ENCODE measurements at regions not wholly inside any gene's neighbourhood (a gene's known extent, or its start where the extent isn't known, plus 50 kb on each side); places are given as distances from the start of the nearest gene placed in this dataset.
A peak's percentile ranks its signal among the peaks of the same experiment; 100 is the strongest.

GRCh38 chr2:11068856-11069526 is 86.3 kb upstream of the SLC66A3 start:
- TF ChIP-seq CTCF (conservative IDR thresholded peaks at IDR 0.05) = no peak

More at GRCh38 chr2:11068856-11069526, 86.3 kb upstream of the SLC66A3 start:
- Histone ChIP-seq H3K9ac (ENCODE audit: extremely low read depth, insufficient read length, low read length) (no peak overlapping the region), H2BK120ac (ENCODE audit: low read depth, low read length, poor library complexity, severe bottlenecking) (no peak overlapping the region), H4K20me1 (ENCODE audit: control insufficient read depth, insufficient read depth, insufficient read length) (no peaks in the 10 kb centered on the region), H4K91ac (ENCODE audit: insufficient read length, low read depth, low read length) (no peak overlapping the region), H3K4me1 (ENCODE audit: insufficient read depth, low read length) (0 out of 2 replicates have a peak, but pooled peaks cover 3% of the 10 kb centered on the region), H3K79me2 (ENCODE audit: insufficient read depth, low read length) (no peaks in the 10 kb centered on the region), H4K8ac (replicated peaks; ENCODE audit: insufficient read length, low read depth, low read length) (no peak overlapping the region), H3K18ac (ENCODE audit: insufficient read length, low read depth, low read length) (no peak overlapping the region), H2BK15ac (ENCODE audit: low read depth, low read length) (no peak overlapping the region), H2AK5ac (ENCODE audit: insufficient read length, low read length) (no peak overlapping the region), H3K23me2 (ENCODE audit: insufficient read length, low read depth, low read length, poor library complexity, severe bottlenecking) (no peaks in the 10 kb centered on the region), H3K9me3 (ENCODE audit: control insufficient read depth, low read depth, low read length) (no peaks in the 10 kb centered on the region), H2BK5ac (ENCODE audit: insufficient read length, low read length) (no peak overlapping the region), H3K4ac (ENCODE audit: low read depth, low read length) (no peak overlapping the region), H3K14ac (ENCODE audit: insufficient read depth, low read length) (no peak overlapping the region), H4K5ac (ENCODE audit: insufficient read length, low read depth, low read length) (no peak overlapping the region), H2BK20ac (ENCODE audit: low read depth, low read length, poor library complexity, severe bottlenecking) (no peak overlapping the region), H3K4me2 (ENCODE audit: insufficient read depth, insufficient read length, low read length) (no peak overlapping the region), H3K56ac (ENCODE audit: insufficient read length, low read depth, low read length) (no peak overlapping the region), H3K79me1 (ENCODE audit: insufficient read depth, low read depth, low read length, poor library complexity, severe bottlenecking) (no peaks in the 10 kb centered on the region), H2BK12ac (ENCODE audit: insufficient read length, low read depth, low read length) (no peak overlapping the region), H2AFZ (ENCODE audit: low read length) (no peak overlapping the region), H3K27me3 (ENCODE audit: insufficient read depth, low read length) (no peaks in the 10 kb centered on the region), H3T11ph (ENCODE audit: low read length) (no peak overlapping the region), H3K27ac (ENCODE audit: insufficient read length, low read depth, low read length) (no peak overlapping the region), H3K23ac (ENCODE audit: insufficient read length, low read depth, low read length) (no peak overlapping the region)
- peak overlapping the region in 1 of 3 experiments; percentile 50; a peak in 1 of 7 replicates for H3K27ac Mint-ChIP-seq
- no peak for DNase-seq
- H3K9me3 Mint-ChIP-seq = peaks cover 2 to 3% of the 10 kb centered on the region in 2 experiments; a peak in 2 of 5 replicates
- no peak overlapping the region for H3K4me3 Mint-ChIP-seq
- H3K4me1 Mint-ChIP-seq = peaks cover 24% of the 10 kb centered on the region in 2 experiments
- H3K27me3 Mint-ChIP-seq (ENCODE audit: low read depth) = peaks cover 2% of the 10 kb centered on the region; the same call in 1 of the 2 replicates
- no CpG with 5 or more reads among the region's 13 CpGs for WGBS (ENCODE audit: extremely low coverage, insufficient read length, low lambda C conversion rate)
- no peaks in the 10 kb centered on the region for H3K36me3 Mint-ChIP-seq (ENCODE audit: insufficient read depth in 1 of 3, low read depth in 3 of 3)
